HEK293 (cell line): ENCODE measurements at regions not wholly inside any gene's neighbourhood (a gene's known extent, or its start where the extent isn't known, plus 50 kb on each side); places are given as distances from the start of the nearest gene placed in this dataset.
"Not testable (repeated sequence)": the region's sequence is repeated elsewhere in the genome, so short reads cannot be mapped to it uniquely, and the experiment has no call there.

Source experiments
- CTCF ChIA-PET: fragments of 350-600 bp; formaldehyde crosslinking; extraction: SDS; loops from one replicate; lab custom pipeline; 2021; ENCODE audit warnings: antibody characterized with exemption; lab: Yijun Ruan, JAX
- POLR2A ChIA-PET: fragments of 300-600 bp; formaldehyde crosslinking; extraction: SDS; loops from one replicate; lab custom pipeline; 2020; ENCODE audit warnings: antibody characterized with exemption, inconsistent platforms; lab: Yijun Ruan, JAX
- H3K27ac ChIP-seq: fragments of 200-500 bp; sonication (Bioruptor generic); 2 replicates; pipeline ENCODE4 v1.5.1; 2014; ENCODE audit warnings: low read depth, low read length, control low read depth, inconsistent platforms; ENCODE audit errors: extremely low read depth
- H3K36me3 ChIP-seq, 2 experiments: fragments of 200-500 bp in 1 of 2; sonication (Bioruptor generic) in 1 of 2; 1 replicate in 1 of 2; 2 replicates in 1 of 2; pipeline ENCODE4 v1.5.1; 2014 to 2017; ENCODE audit warnings: inconsistent platforms in 2 of 2, low read length in 2 of 2; ENCODE audit not compliant: control insufficient read depth in 2 of 2, insufficient read depth in 1 of 2
- H3K4me1 ChIP-seq: fragments of 200-500 bp; sonication (Bioruptor generic); 2 replicates; pipeline ENCODE4 v1.5.1; 2014; ENCODE audit warnings: mild to moderate bottlenecking, low read length, inconsistent platforms; ENCODE audit not compliant: control insufficient read depth, insufficient read depth
- H3K4me3 ChIP-seq: 2 replicates; pipeline ENCODE4 v1.5.1; 2011; ENCODE audit warnings: low read depth, mild to moderate bottlenecking, control low read depth, low read length, moderate library complexity
- H3K9me3 ChIP-seq: fragments of 200-500 bp; sonication (Bioruptor generic); 2 replicates; pipeline ENCODE4 v1.5.1; 2014; ENCODE audit warnings: low read depth, low read length, inconsistent platforms; ENCODE audit not compliant: control insufficient read depth, insufficient read depth
- FEZF1 ChIP-seq: fragments of 450-650 bp; formaldehyde crosslinking; IDR thresholded peaks from 2 replicates; pipeline ENCODE4 v1.5.1; 2016; ENCODE audit warnings: missing biosample characterization, missing genetic modification characterization
- HOXA7 ChIP-seq: sonication (generic); formaldehyde crosslinking; IDR thresholded peaks from 2 replicates; pipeline ENCODE4 v1.8.1; 2022; ENCODE audit warnings: missing genetic modification reagents, borderline replicate concordance
- PRDM1 ChIP-seq: fragments of 450-650 bp; formaldehyde crosslinking; IDR thresholded peaks from 2 replicates; pipeline ENCODE4; 2016; ENCODE audit warnings: missing biosample characterization, missing genetic modification characterization
- SCRT2 ChIP-seq: fragments of 450-650 bp; formaldehyde crosslinking; IDR thresholded peaks from 2 replicates; pipeline ENCODE4 v1.5.1; 2016; ENCODE audit warnings: missing biosample characterization, missing genetic modification characterization
- YY1 ChIP-seq: fragments of 450-650 bp; formaldehyde crosslinking; IDR thresholded peaks from 2 replicates; pipeline ENCODE4 v1.5.1; 2018; ENCODE audit warnings: missing biosample characterization, missing genetic modification characterization
- ZFP3 ChIP-seq: fragments of 450-650 bp; formaldehyde crosslinking; IDR thresholded peaks from 2 replicates; pipeline ENCODE4 v1.5.1; 2016; ENCODE audit warnings: low read depth, missing biosample characterization, missing genetic modification characterization
- ZFP41 ChIP-seq: fragments of 450-650 bp; formaldehyde crosslinking; IDR thresholded peaks from 2 replicates; pipeline ENCODE4 v1.5.1; 2016; ENCODE audit warnings: missing biosample characterization, missing genetic modification characterization, borderline replicate concordance
- ZNF211 ChIP-seq: fragments of 450-650 bp; formaldehyde crosslinking; IDR thresholded peaks from 2 replicates; pipeline ENCODE4 v1.5.1; 2016; ENCODE audit warnings: low read depth, missing biosample characterization, missing genetic modification characterization
- ZNF248 ChIP-seq: fragments of 450-650 bp; formaldehyde crosslinking; IDR thresholded peaks from 2 replicates; pipeline ENCODE4 v1.5.1; 2017; ENCODE audit warnings: missing biosample characterization, missing genetic modification characterization
- ZNF544 ChIP-seq: fragments of 450-650 bp; formaldehyde crosslinking; IDR thresholded peaks from 2 replicates; pipeline ENCODE4 v1.5.0; 2017; ENCODE audit warnings: missing biosample characterization, missing genetic modification characterization
- ZNF555 ChIP-seq: fragments of 450-650 bp; formaldehyde crosslinking; conservative IDR thresholded peaks from 2 replicates; pipeline ENCODE4 v1.5.1; 2017; ENCODE audit warnings: missing biosample characterization, mild to moderate bottlenecking, missing genetic modification characterization, inconsistent platforms
- ZNF560 ChIP-seq: fragments of 450-650 bp; formaldehyde crosslinking; IDR thresholded peaks from 2 replicates; pipeline ENCODE4 v1.5.1; 2017; ENCODE audit warnings: missing biosample characterization, missing genetic modification characterization, borderline replicate concordance
- ZNF585B ChIP-seq: fragments of 450-650 bp; formaldehyde crosslinking; IDR thresholded peaks from 2 replicates; pipeline ENCODE4 v1.5.1; 2016; ENCODE audit warnings: missing biosample characterization, missing genetic modification characterization
- ZNF654 ChIP-seq: fragments of 450-650 bp; formaldehyde crosslinking; IDR thresholded peaks from 2 replicates; pipeline ENCODE4 v1.5.1; 2016; ENCODE audit warnings: low read depth, missing biosample characterization, missing genetic modification characterization
- ZNF701 ChIP-seq: fragments of 450-650 bp; formaldehyde crosslinking; IDR thresholded peaks from 2 replicates; pipeline ENCODE4 v1.5.1; 2016; ENCODE audit warnings: missing biosample characterization, missing genetic modification characterization
- ZNF747 ChIP-seq: fragments of 450-650 bp; formaldehyde crosslinking; IDR thresholded peaks from 2 replicates; pipeline ENCODE4 v1.5.1; 2016; ENCODE audit warnings: missing biosample characterization, missing genetic modification characterization
- ZNF776 ChIP-seq: fragments of 450-650 bp; formaldehyde crosslinking; IDR thresholded peaks from 2 replicates; pipeline ENCODE4 v1.5.0; 2017; ENCODE audit warnings: missing biosample characterization, missing genetic modification characterization, borderline replicate concordance
- ZNF777 ChIP-seq: fragments of 450-650 bp; formaldehyde crosslinking; IDR thresholded peaks from 2 replicates; pipeline ENCODE4 v1.5.1; 2017; ENCODE audit warnings: missing biosample characterization, missing genetic modification characterization, borderline replicate concordance
- ZNF792 ChIP-seq: fragments of 450-650 bp; formaldehyde crosslinking; IDR thresholded peaks from 2 replicates; pipeline ENCODE4 v1.5.1; 2016; ENCODE audit warnings: missing biosample characterization, missing genetic modification characterization
- ZNF830 ChIP-seq: fragments of 450-650 bp; IDR thresholded peaks from 2 replicates; pipeline ENCODE4 v1.5.0; 2018; ENCODE audit warnings: missing biosample characterization, missing genetic modification characterization, low read depth, mild to moderate bottlenecking, moderate library complexity
- ZNF837 ChIP-seq: fragments of 450-650 bp; formaldehyde crosslinking; IDR thresholded peaks from 2 replicates; pipeline ENCODE4 v1.5.1; 2016; ENCODE audit warnings: missing biosample characterization, missing genetic modification characterization
- ZSCAN16 ChIP-seq: fragments of 450-650 bp; formaldehyde crosslinking; IDR thresholded peaks from 2 replicates; pipeline ENCODE4 v1.5.1; 2016; ENCODE audit warnings: missing biosample characterization, missing genetic modification characterization
- ZSCAN30 ChIP-seq: fragments of 450-650 bp; IDR thresholded peaks from 2 replicates; pipeline ENCODE4 v1.5.1; 2018; ENCODE audit warnings: missing biosample characterization, mild to moderate bottlenecking, missing genetic modification characterization, moderate library complexity
- TF ChIP-seq, protein P1 (sequence below): fragments of 450-650 bp; formaldehyde crosslinking; IDR thresholded peaks from 2 replicates; pipeline ENCODE4 v1.5.1; 2016; ENCODE audit warnings: missing biosample characterization, missing genetic modification characterization
- TF ChIP-seq, protein P2 (sequence below): fragments of 450-650 bp; formaldehyde crosslinking; IDR thresholded peaks from 2 replicates; pipeline ENCODE4 v1.5.1; 2016; ENCODE audit warnings: missing biosample characterization, missing genetic modification characterization
- TF ChIP-seq, protein P3 (sequence below): fragments of 450-650 bp; formaldehyde crosslinking; IDR thresholded peaks from 2 replicates; pipeline ENCODE4 v1.5.1; 2016; ENCODE audit warnings: missing biosample characterization, missing genetic modification characterization
- TF ChIP-seq, protein P4 (sequence below): fragments of 450-650 bp; formaldehyde crosslinking; IDR thresholded peaks from 2 replicates; pipeline ENCODE4 v1.5.1; 2016; ENCODE audit warnings: missing biosample characterization, missing genetic modification characterization
- TF ChIP-seq, protein P5 (sequence below): fragments of 450-650 bp; formaldehyde crosslinking; IDR thresholded peaks from 2 replicates; pipeline ENCODE4 v1.5.1; 2016; ENCODE audit warnings: missing biosample characterization, missing genetic modification characterization
- TF ChIP-seq, protein P6 (sequence below): fragments of 450-650 bp; formaldehyde crosslinking; IDR thresholded peaks from 2 replicates; pipeline ENCODE4 v1.5.1; 2016; ENCODE audit warnings: missing biosample characterization, missing genetic modification characterization

DNA sequence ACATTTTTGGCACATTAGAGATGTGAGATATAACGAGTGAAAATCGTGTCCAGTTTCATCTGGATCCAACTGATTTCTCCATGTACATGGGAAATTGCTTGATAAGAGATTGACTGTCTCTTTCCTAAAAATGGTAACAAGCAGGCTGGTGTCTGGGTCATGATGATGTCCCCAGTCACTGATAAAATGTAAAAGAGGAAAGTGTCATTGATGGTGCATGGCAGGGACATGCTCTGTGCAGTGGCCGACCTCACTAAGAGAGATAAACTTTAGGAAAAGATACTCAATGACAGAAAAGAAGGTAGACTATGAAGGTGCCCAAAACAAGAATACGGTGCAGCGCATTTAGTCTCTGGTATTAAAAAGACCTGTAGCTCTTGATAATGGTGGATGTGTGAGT is 1517.5 kb downstream of the RPIA start:
- POLR2A ChIA-PET, result no interaction called here
- no peak overlapping the region for H3K27ac ChIP-seq
- H3K9me3 ChIP-seq, result no peaks in the 10 kb centered on the region
- H3K4me1 ChIP-seq, result no peaks in the 10 kb centered on the region
- H3K4me3 ChIP-seq, result no peak overlapping the region
- H3K36me3 ChIP-seq, result no peaks in the 10 kb centered on the region
- TF ChIP-seq ZNF654 (tag by site-specific recombination), result no peak
- TF ChIP-seq HOXA7 (CRISPR knock-in tag), result no peak
- TF ChIP-seq ZNF555 (tag by site-specific recombination), result no peak
- TF ChIP-seq ZSCAN30 (tag by site-specific recombination), result no peak
- TF ChIP-seq ZNF830, result no peak
- TF ChIP-seq, protein P1, sequence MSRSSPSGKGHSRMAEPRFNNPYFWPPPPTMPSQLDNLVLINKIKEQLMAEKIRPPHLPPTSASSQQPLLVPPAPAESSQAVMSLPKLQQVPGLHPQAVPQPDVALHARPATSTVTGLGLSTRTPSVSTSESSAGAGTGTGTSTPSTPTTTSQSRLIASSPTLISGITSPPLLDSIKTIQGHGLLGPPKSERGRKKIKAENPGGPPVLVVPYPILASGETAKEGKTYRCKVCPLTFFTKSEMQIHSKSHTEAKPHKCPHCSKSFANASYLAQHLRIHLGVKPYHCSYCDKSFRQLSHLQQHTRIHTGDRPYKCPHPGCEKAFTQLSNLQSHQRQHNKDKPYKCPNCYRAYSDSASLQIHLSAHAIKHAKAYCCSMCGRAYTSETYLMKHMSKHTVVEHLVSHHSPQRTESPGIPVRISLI (tag by site-specific recombination), result no peak
- TF ChIP-seq, protein P2, sequence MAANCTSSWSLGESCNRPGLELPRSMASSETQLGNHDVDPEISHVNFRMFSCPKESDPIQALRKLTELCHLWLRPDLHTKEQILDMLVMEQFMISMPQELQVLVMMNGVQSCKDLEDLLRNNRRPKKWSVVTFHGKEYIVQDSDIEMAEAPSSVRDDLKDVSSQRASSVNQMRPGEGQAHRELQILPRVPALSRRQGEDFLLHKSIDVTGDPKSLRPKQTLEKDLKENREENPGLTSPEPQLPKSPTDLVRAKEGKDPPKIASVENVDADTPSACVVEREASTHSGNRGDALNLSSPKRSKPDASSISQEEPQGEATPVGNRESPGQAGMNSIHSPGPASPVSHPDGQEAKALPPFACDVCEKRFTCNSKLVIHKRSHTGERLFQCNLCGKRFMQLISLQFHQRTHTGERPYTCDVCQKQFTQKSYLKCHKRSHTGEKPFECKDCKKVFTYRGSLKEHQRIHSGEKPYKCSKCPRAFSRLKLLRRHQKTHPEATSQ (tag by site-specific recombination), result no peak
- no peak for TF ChIP-seq ZNF747 (tag by site-specific recombination)
- TF ChIP-seq ZNF248 (tag by site-specific recombination), result no peak
- TF ChIP-seq ZNF776 (tag by site-specific recombination), result no peak
- TF ChIP-seq ZSCAN16, result no peak
- TF ChIP-seq, protein P3, sequence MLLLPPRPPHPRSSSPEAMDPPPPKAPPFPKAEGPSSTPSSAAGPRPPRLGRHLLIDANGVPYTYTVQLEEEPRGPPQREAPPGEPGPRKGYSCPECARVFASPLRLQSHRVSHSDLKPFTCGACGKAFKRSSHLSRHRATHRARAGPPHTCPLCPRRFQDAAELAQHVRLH (tag by site-specific recombination), result no peak
- no peak for TF ChIP-seq ZNF701 (tag by site-specific recombination)
- TF ChIP-seq, protein P4, sequence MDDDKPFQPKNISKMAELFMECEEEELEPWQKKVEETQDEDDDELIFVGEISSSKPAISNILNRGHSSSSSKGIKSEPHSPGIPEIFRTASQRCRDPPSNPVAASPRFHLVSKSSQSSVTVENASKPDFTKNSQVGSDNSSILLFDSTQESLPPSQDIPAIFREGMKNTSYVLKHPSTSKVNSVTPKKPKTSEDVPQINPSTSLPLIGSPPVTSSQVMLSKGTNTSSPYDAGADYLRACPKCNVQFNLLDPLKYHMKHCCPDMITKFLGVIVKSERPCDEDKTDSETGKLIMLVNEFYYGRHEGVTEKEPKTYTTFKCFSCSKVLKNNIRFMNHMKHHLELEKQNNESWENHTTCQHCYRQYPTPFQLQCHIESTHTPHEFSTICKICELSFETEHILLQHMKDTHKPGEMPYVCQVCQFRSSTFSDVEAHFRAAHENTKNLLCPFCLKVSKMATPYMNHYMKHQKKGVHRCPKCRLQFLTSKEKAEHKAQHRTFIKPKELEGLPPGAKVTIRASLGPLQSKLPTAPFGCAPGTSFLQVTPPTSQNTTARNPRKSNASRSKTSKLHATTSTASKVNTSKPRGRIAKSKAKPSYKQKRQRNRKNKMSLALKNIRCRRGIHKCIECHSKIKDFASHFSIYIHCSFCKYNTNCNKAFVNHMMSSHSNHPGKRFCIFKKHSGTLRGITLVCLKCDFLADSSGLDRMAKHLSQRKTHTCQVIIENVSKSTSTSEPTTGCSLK (tag by site-specific recombination), result no peak
- TF ChIP-seq FEZF1 (tag by site-specific recombination), result no peak
- no peak for TF ChIP-seq ZFP41 (tag by site-specific recombination)
- CTCF ChIA-PET, result no interaction called here

DNA sequence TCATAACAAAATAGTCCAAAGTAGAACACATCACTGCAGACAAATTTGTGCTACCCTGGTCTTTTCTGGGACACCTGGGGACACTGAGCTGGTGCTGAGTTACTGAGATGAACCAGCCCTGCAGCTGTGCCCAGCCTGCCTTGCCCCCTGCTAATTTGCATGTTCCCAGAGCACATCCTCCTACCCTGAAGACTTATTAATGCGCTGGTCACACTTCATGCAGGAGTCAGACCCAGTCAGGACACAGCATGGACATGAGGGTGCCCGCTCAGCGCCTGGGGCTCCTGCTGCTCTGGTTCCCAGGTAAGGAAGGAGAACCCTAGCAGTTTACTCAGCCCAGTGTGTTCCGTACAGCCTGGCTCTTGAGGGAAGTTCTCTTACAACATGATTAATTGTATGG is 1518.3 kb downstream of the RPIA start:
- no peaks in the 10 kb centered on the region for H3K9me3 ChIP-seq
- H3K27ac ChIP-seq, result no peak overlapping the region
- H3K36me3 ChIP-seq, result no peaks in the 10 kb centered on the region
- ChIA-PET CTCF (no interaction called here), POLR2A (no interaction called here)
- TF ChIP-seq ZNF585B (tag by site-specific recombination) (no peak), ZNF248 (tag by site-specific recombination) (no peak), ZNF544 (no peak), ZNF211 (no peak), ZNF837 (tag by site-specific recombination) (no peak), ZNF777 (no peak), YY1 (tag by site-specific recombination) (no peak), ZFP3 (tag by site-specific recombination) (no peak), PRDM1 (no peak), ZNF560 (tag by site-specific recombination) (no peak), ZNF792 (tag by site-specific recombination) (no peak), SCRT2 (tag by site-specific recombination) (no peak), FEZF1 (tag by site-specific recombination) (no peak)
- TF ChIP-seq, protein P5, sequence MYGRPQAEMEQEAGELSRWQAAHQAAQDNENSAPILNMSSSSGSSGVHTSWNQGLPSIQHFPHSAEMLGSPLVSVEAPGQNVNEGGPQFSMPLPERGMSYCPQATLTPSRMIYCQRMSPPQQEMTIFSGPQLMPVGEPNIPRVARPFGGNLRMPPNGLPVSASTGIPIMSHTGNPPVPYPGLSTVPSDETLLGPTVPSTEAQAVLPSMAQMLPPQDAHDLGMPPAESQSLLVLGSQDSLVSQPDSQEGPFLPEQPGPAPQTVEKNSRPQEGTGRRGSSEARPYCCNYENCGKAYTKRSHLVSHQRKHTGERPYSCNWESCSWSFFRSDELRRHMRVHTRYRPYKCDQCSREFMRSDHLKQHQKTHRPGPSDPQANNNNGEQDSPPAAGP, result no peak
- TF ChIP-seq, protein P6, sequence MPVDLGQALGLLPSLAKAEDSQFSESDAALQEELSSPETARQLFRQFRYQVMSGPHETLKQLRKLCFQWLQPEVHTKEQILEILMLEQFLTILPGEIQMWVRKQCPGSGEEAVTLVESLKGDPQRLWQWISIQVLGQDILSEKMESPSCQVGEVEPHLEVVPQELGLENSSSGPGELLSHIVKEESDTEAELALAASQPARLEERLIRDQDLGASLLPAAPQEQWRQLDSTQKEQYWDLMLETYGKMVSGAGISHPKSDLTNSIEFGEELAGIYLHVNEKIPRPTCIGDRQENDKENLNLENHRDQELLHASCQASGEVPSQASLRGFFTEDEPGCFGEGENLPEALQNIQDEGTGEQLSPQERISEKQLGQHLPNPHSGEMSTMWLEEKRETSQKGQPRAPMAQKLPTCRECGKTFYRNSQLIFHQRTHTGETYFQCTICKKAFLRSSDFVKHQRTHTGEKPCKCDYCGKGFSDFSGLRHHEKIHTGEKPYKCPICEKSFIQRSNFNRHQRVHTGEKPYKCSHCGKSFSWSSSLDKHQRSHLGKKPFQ, result no peak
- no peaks in the 10 kb centered on the region for H3K4me1 ChIP-seq
- H3K4me3 ChIP-seq, result no peak overlapping the region

DNA sequence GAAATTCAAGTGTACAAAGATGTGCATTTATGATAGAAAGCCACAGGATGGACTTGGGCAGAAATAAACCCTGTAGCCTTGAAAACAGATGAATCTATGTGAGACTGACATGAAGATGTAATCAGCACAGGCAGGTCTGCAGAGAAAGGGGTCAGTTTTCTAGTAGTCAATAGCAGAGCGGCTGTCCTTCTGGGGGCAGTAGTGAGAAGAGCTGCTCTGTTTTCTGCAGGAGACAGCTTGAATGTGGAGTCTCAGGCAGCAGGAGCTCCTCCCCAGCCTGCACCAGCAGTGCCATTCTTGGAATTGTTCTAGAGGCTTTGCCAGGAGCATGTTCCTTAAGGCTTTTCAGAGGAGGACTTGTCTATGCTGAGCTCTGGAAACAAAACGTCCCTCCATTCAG is 1524.4 kb downstream of the RPIA start:
- H3K4me3 ChIP-seq, H3K36me3 ChIP-seq, H3K4me1 ChIP-seq, H3K9me3 ChIP-seq, H3K27ac ChIP-seq, CTCF ChIA-PET, POLR2A ChIA-PET: not testable (repeated sequence)
